Loucy (cell line): ENCODE measurements at regions not wholly inside any gene's neighbourhood (a gene's known extent, or its start where the extent isn't known, plus 50 kb on each side); places are given as distances from the start of the nearest gene placed in this dataset.

Source experiments
- H2AFZ ChIP-seq: fragments of 200-600 bp; sonication (generic); 2 replicates; pipeline ENCODE4 v1.6.0; 2016; ENCODE audit warnings: antibody characterized with exemption, mild to moderate bottlenecking, low read length, moderate library complexity
- H3F3A ChIP-seq: fragments of 200-600 bp; 2 replicates; pipeline ENCODE4 v1.6.0; 2016; ENCODE audit warnings: antibody characterized with exemption, low read depth, mild to moderate bottlenecking
- H3K27me3 ChIP-seq: fragments of 200-600 bp; sonication (generic); 2 replicates; pipeline ENCODE4 v1.6.1; 2014; ENCODE audit warnings: low read length, mild to moderate bottlenecking; ENCODE audit not compliant: insufficient read depth, poor library complexity, severe bottlenecking
- H3K36me3 ChIP-seq: fragments of 200-600 bp; sonication (generic); 2 replicates; pipeline ENCODE4 v1.6.1; 2016; ENCODE audit warnings: low read length; ENCODE audit not compliant: insufficient read depth
- H3K4me1 ChIP-seq: fragments of 200-600 bp; sonication (generic); 2 replicates; pipeline ENCODE4 v1.5.1; 2014; ENCODE audit warnings: low read length, mild to moderate bottlenecking; ENCODE audit not compliant: insufficient read depth, poor library complexity, severe bottlenecking
- H3K4me2 ChIP-seq: fragments of 200-600 bp; sonication (generic); 2 replicates; pipeline ENCODE4 v1.6.0; 2014; ENCODE audit warnings: antibody characterized with exemption, low read length, low read depth, mild to moderate bottlenecking; ENCODE audit not compliant: poor library complexity, severe bottlenecking
- H3K4me3 ChIP-seq: fragments of 200-600 bp; sonication (generic); 2 replicates; pipeline ENCODE4 v1.5.1; 2014; ENCODE audit warnings: low read length, mild to moderate bottlenecking, mixed read lengths; ENCODE audit not compliant: poor library complexity, severe bottlenecking
- H3K79me2 ChIP-seq: fragments of 200-600 bp; sonication (generic); 2 replicates; pipeline ENCODE4 v1.6.1; 2014; ENCODE audit warnings: low read length; ENCODE audit not compliant: insufficient read depth
- H3K9ac ChIP-seq: fragments of 200-600 bp; sonication (generic); 2 replicates; pipeline ENCODE4 v1.6.0; 2014; ENCODE audit warnings: mild to moderate bottlenecking, low read depth, low read length, moderate library complexity; ENCODE audit not compliant: poor library complexity, severe bottlenecking
- H3K9me2 ChIP-seq: fragments of 200-600 bp; sonication (generic); replicated peaks from 2 replicates; pipeline ENCODE4 v1.6.1; 2016; ENCODE audit warnings: low read depth, low read length, mixed read lengths
- H3K9me3 ChIP-seq: fragments of 200-600 bp; sonication (generic); 2 replicates; pipeline ENCODE4 v1.6.1; 2014; ENCODE audit warnings: mild to moderate bottlenecking, antibody characterized with exemption, low read length, low read depth; ENCODE audit not compliant: insufficient read depth
- H4K20me1 ChIP-seq: fragments of 200-600 bp; sonication (generic); 2 replicates; pipeline ENCODE4 v1.6.0; 2014; ENCODE audit warnings: antibody characterized with exemption, low read length, mild to moderate bottlenecking; ENCODE audit not compliant: insufficient read depth, poor library complexity, severe bottlenecking
- CTCF ChIP-seq: fragments of 200-600 bp; sonication (generic); conservative IDR thresholded peaks from 2 replicates; pipeline ENCODE4 v1.5.1; 2014; ENCODE audit warnings: mild to moderate bottlenecking, antibody characterized with exemption, low read length
- EZH2phosphoT487 ChIP-seq: fragments of 200-600 bp; IDR thresholded peaks from 2 replicates; pipeline ENCODE4 v1.6.1; 2018; ENCODE audit warnings: antibody characterized with exemption, mild to moderate bottlenecking, moderate library complexity, borderline replicate concordance

- H3K4me2 ChIP-seq: no peak overlapping the region
- H3K9ac ChIP-seq: no peak overlapping the region
- no peaks in the 10 kb centered on the region for H3K79me2 ChIP-seq
- no peaks in the 10 kb centered on the region for H3K4me1 ChIP-seq
- no peaks in the 10 kb centered on the region for H3K9me2 ChIP-seq
- no peak for TF ChIP-seq CTCF
- TF ChIP-seq EZH2phosphoT487: no peak
- no peaks in the 10 kb centered on the region for H3K27me3 ChIP-seq
- no peaks in the 10 kb centered on the region for H3K36me3 ChIP-seq
- no peaks in the 10 kb centered on the region for H3F3A ChIP-seq
- no peak overlapping the region for H2AFZ ChIP-seq
- H3K9me3 ChIP-seq: no peaks in the 10 kb centered on the region
- no peaks in the 10 kb centered on the region for H4K20me1 ChIP-seq
- no peak overlapping the region for H3K4me3 ChIP-seq
These were observed 195.7 kb downstream of the PALM2AKAP2 start for GRCh38 chr9:109975574-109976295.

- H3K4me3 ChIP-seq: no peak overlapping the region
- H3K9ac ChIP-seq: no peak overlapping the region
- H3K27me3 ChIP-seq: no peaks in the 10 kb centered on the region
- H3K4me2 ChIP-seq: no peak overlapping the region
- no peaks in the 10 kb centered on the region for H3K79me2 ChIP-seq
- H3K9me2 ChIP-seq: no peaks in the 10 kb centered on the region
- H4K20me1 ChIP-seq: no peaks in the 10 kb centered on the region
- no peaks in the 10 kb centered on the region for H3F3A ChIP-seq
- TF ChIP-seq CTCF (no peak), EZH2phosphoT487 (no peak)
- H3K9me3 ChIP-seq: no peaks in the 10 kb centered on the region
- H3K4me1 ChIP-seq: no peaks in the 10 kb centered on the region
- no peak overlapping the region for H2AFZ ChIP-seq
- H3K36me3 ChIP-seq: no peaks in the 10 kb centered on the region
These were observed 196.3 kb downstream of the PALM2AKAP2 start for GRCh38 chr9:109976303-109976702.

GRCh38 chr9:109977521-109977920 is 197.5 kb downstream of the PALM2AKAP2 start:
- Histone ChIP-seq H3K4me2 (no peak overlapping the region), H3K9me3 (no peaks in the 10 kb centered on the region), H3K27me3 (no peaks in the 10 kb centered on the region), H3K36me3 (no peaks in the 10 kb centered on the region), H3K79me2 (no peaks in the 10 kb centered on the region), H3K9me2 (no peaks in the 10 kb centered on the region), H3F3A (no peaks in the 10 kb centered on the region), H3K4me1 (no peaks in the 10 kb centered on the region), H4K20me1 (no peaks in the 10 kb centered on the region), H3K4me3 (no peak overlapping the region), H3K9ac (no peak overlapping the region), H2AFZ (no peak overlapping the region)
- TF ChIP-seq CTCF: no peak
- TF ChIP-seq EZH2phosphoT487: no peak
